GM18511 (cell line): ENCODE measurements at regions not wholly inside any gene's neighbourhood (a gene's known extent, or its start where the extent isn't known, plus 50 kb on each side); places are given as distances from the start of the nearest gene placed in this dataset.
A peak's percentile ranks its signal among the peaks of the same experiment; 100 is the strongest.

Source experiments
- ATAC-seq: cut with Tn5 transposase; IDR thresholded peaks from one replicate; pipeline ENCODE4 v1.9.1; 2021; ENCODE audit warnings: mild to moderate bottlenecking, moderate library complexity; ENCODE audit not compliant: unreplicated experiment

GRCh38 chr1:163257763-163258162 lies 55.0 kb upstream of the RGS5 start:
- no peak for ATAC-seq

GRCh38 chr1:163258181-163258580 lies 55.5 kb upstream of the RGS5 start:
- no peak for ATAC-seq

GRCh38 chr1:163263818-163264655 lies 57.7 kb upstream of the NUF2 start:
- peak; percentile 78 for ATAC-seq

- no peak for ATAC-seq
Observed at GRCh38 chr1:163265547-163265946, 56.2 kb upstream of the NUF2 start.

- no peak for ATAC-seq
Observed at GRCh38 chr1:163267962-163268361, 53.8 kb upstream of the NUF2 start.

GRCh38 chr1:163271535-163271934 lies 50.2 kb upstream of the NUF2 start:
- no peak for ATAC-seq
